ENCODE measurements at regions not wholly inside any gene's neighbourhood (a gene's known extent, or its start where the extent isn't known, plus 50 kb on each side); places are given as distances from the start of the nearest gene placed in this dataset.

DNA sequence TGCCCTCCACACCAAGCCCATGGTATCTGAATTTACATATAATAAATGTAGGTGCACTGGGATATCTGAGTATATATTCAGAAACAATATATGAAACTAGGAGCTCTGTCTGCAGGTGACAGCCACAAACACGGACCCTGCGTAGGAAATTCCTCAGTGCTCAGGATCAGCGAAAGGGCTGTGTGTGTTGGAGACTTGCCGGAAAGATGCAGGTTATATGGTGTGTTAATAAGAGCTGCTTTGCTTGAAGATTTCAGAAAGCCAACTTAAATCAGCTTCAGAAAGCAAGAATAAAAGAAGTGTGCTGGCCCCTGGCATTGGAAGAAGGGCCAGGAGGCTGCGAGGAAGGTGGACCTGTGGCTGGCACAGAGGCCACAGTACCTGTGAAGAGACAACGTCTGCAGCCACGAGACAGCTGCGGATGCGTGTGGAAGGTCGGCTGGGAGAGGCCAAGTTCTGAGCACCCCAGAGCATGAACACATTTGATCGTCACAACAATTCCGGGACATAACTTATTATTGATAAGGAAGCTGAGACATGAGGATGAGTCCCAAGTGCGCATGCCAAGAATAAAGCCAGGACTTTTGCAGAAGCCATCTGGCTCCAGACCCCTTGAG, 183.2 kb downstream of the DLL1 start:
- Histone ChIP-seq H3F3A (ENCODE audit: insufficient read depth) (no peaks in the 10 kb centered on the region), H3K9me3 (ENCODE audit: insufficient read depth, low read length) (no peaks in the 10 kb centered on the region), H3K27ac (ENCODE audit: low read depth, low read length) (no peak overlapping the region), H3K36me3 (ENCODE audit: low read length) (no peaks in the 10 kb centered on the region), H3K9me2 (replicated peaks; ENCODE audit: insufficient read depth, low read length) (no peaks in the 10 kb centered on the region), H3K4me3 (ENCODE audit: insufficient read depth, low read length, poor library complexity, severe bottlenecking) (no peak overlapping the region), H4K20me1 (ENCODE audit: low read depth, low read length) (no peaks in the 10 kb centered on the region), H3K4me2 (ENCODE audit: low read depth, low read length, poor library complexity, severe bottlenecking) (no peak overlapping the region), H3K27me3 (ENCODE audit: low read length) (no peaks in the 10 kb centered on the region), H3K9ac (ENCODE audit: low read length) (no peak overlapping the region), H3K79me2 (ENCODE audit: insufficient read depth, low read length) (no peaks in the 10 kb centered on the region), H2AFZ (ENCODE audit: low read depth, low read length, severe bottlenecking) (no peak overlapping the region)
- TF ChIP-seq CTCF (IDR thresholded peaks at IDR 0.05; ENCODE audit: insufficient read depth, low read length, poor library complexity, severe bottlenecking) (no peak), EZH2phosphoT487 (conservative IDR thresholded peaks at IDR 0.05; ENCODE audit: low read length) (no peak)

DNA sequence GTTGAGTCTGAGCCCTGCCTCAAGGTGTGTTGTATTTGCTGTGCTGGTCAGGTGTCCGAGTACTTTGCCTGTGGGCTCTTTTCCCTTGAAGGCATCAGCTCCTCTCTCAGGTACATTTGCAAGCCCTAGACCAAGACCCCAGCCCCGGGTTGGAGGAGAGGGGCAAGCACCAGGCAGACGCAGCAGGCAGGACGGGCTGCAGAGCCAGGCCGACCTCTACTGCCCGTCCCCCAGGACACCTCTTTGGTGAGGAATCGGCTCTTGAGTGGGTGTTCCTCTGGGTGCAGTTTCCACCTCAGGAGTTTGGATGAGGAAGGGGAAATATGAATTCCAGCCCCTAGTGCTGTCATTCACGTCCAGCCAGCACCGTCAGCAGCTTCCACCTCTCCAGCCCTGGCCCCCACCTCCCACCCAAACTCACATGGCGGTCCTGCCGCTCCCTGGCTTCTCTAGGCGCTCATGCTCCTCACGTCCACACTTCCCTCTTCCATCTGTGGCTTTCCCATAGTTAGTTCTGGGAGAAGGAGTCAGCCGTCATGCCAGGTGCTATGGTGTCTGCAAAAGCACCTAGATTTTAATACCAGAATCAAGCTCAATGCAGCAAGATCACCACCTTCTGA, 183.9 kb downstream of the DLL1 start:
- H3K27me3 ChIP-seq (ENCODE audit: low read length) = no peaks in the 10 kb centered on the region
- H4K20me1 ChIP-seq (ENCODE audit: low read depth, low read length) = no peaks in the 10 kb centered on the region
- H3K9me2 ChIP-seq (replicated peaks; ENCODE audit: insufficient read depth, low read length) = no peaks in the 10 kb centered on the region
- H3K79me2 ChIP-seq (ENCODE audit: insufficient read depth, low read length) = no peaks in the 10 kb centered on the region
- H3K36me3 ChIP-seq (ENCODE audit: low read length) = no peaks in the 10 kb centered on the region
- no peak overlapping the region for H3K27ac ChIP-seq (ENCODE audit: low read depth, low read length)
- H3K4me3 ChIP-seq (ENCODE audit: insufficient read depth, low read length, poor library complexity, severe bottlenecking) = no peak overlapping the region
- no peaks in the 10 kb centered on the region for H3K9me3 ChIP-seq (ENCODE audit: insufficient read depth, low read length)
- H3K4me2 ChIP-seq (ENCODE audit: low read depth, low read length, poor library complexity, severe bottlenecking) = no peak overlapping the region
- H2AFZ ChIP-seq (ENCODE audit: low read depth, low read length, severe bottlenecking) = no peak overlapping the region
- H3K9ac ChIP-seq (ENCODE audit: low read length) = no peak overlapping the region
- no peaks in the 10 kb centered on the region for H3F3A ChIP-seq (ENCODE audit: insufficient read depth)
- no peak for TF ChIP-seq EZH2phosphoT487 (conservative IDR thresholded peaks at IDR 0.05; ENCODE audit: low read length)
- no peak for TF ChIP-seq CTCF (IDR thresholded peaks at IDR 0.05; ENCODE audit: insufficient read depth, low read length, poor library complexity, severe bottlenecking)

- no peaks in the 10 kb centered on the region for H3K9me3 ChIP-seq (ENCODE audit: insufficient read depth, low read length)
- TF ChIP-seq CTCF (IDR thresholded peaks at IDR 0.05; ENCODE audit: insufficient read depth, low read length, poor library complexity, severe bottlenecking) (no peak), EZH2phosphoT487 (conservative IDR thresholded peaks at IDR 0.05; ENCODE audit: low read length) (no peak)
Observed at GRCh38 chr6:170102582-170103481, 188.0 kb downstream of the DLL1 start.

More at GRCh38 chr6:170102582-170103481, 188.0 kb downstream of the DLL1 start:
- H3K4me3 ChIP-seq (ENCODE audit: insufficient read depth, low read length, poor library complexity, severe bottlenecking) = no peak overlapping the region
- H3K79me2 ChIP-seq (ENCODE audit: insufficient read depth, low read length) = no peaks in the 10 kb centered on the region
- H3F3A ChIP-seq (ENCODE audit: insufficient read depth) = no peaks in the 10 kb centered on the region
- no peaks in the 10 kb centered on the region for H3K9me2 ChIP-seq (replicated peaks; ENCODE audit: insufficient read depth, low read length)
- H3K27ac ChIP-seq (ENCODE audit: low read depth, low read length) = no peak overlapping the region
- no peaks in the 10 kb centered on the region for H3K36me3 ChIP-seq (ENCODE audit: low read length)
- no peak overlapping the region for H3K9ac ChIP-seq (ENCODE audit: low read length)
- H3K27me3 ChIP-seq (ENCODE audit: low read length) = no peaks in the 10 kb centered on the region
- H2AFZ ChIP-seq (ENCODE audit: low read depth, low read length, severe bottlenecking) = no peak overlapping the region
- no peak overlapping the region for H3K4me2 ChIP-seq (ENCODE audit: low read depth, low read length, poor library complexity, severe bottlenecking)
- H4K20me1 ChIP-seq (ENCODE audit: low read depth, low read length) = no peaks in the 10 kb centered on the region

All from SU-DHL-6 (cell line).